NCI-H128 (cell line): ENCODE measurements at regions not wholly inside any gene's neighbourhood (a gene's known extent, or its start where the extent isn't known, plus 50 kb on each side); places are given as distances from the start of the nearest gene placed in this dataset.
A peak's percentile ranks its signal among the peaks of the same experiment; 100 is the strongest.

Experiments
- DNase-seq: peaks from one replicate; lab custom pipeline; 2025; ENCODE audit not compliant: unreplicated experiment; lab: John Stamatoyannopoulos, UW

GRCh38 chr4:24637173-24637572, 52.8 kb upstream of the DHX15 start:
- no peak for DNase-seq

- no peak for DNase-seq
These were observed 54.1 kb upstream of the DHX15 start for GRCh38 chr4:24638396-24638875.

- DNase-seq: no peak
These were observed 55.4 kb upstream of the DHX15 start for GRCh38 chr4:24639714-24640113.

GRCh38 chr4:24640366-24640765, 56.0 kb upstream of the DHX15 start:
- no peak for DNase-seq

- no peak for DNase-seq
These were observed 58.7 kb upstream of the DHX15 start for GRCh38 chr4:24642981-24643547.

GRCh38 chr4:24643774-24644520, 59.6 kb upstream of the DHX15 start:
- no peak for DNase-seq

DNA sequence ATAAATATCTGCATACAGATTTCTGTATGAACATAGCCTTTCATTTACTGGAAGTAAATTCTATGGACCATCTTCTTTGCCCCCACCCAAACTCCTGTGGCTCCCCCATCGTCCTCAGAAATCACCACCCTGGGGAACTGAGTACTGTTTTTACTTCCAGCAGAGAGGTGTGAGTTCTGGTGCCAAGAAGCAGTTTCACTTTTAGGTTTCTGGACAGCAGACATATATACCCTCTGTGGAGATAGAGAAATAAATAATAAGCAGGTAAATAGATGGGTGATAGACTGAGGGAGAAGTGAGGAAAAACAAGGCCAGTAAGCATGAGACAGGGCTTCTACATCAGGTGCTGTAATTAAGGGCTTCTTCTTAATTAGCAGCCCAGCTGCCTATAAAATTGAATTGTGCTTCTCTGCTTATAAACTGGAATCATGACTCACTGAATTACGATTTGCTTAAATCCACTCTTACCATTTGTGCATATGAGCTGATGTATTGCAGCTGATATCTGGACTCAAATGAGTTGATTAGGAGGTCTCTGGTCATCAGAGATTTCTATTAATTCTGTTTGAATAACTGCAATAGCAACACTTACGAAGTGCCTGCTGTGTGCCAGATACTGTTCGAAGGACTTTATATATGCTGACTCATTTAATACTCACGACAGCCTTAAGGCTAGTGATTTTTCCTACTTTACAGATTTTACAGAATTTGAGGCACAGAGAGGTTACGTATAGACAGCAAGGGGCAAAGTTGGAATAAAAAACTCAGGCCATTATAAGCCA, 60.8 kb upstream of the DHX15 start:
- no peak for DNase-seq

GRCh38 chr4:24645765-24646550, 61.6 kb upstream of the DHX15 start:
- DNase-seq: no peak

DNA sequence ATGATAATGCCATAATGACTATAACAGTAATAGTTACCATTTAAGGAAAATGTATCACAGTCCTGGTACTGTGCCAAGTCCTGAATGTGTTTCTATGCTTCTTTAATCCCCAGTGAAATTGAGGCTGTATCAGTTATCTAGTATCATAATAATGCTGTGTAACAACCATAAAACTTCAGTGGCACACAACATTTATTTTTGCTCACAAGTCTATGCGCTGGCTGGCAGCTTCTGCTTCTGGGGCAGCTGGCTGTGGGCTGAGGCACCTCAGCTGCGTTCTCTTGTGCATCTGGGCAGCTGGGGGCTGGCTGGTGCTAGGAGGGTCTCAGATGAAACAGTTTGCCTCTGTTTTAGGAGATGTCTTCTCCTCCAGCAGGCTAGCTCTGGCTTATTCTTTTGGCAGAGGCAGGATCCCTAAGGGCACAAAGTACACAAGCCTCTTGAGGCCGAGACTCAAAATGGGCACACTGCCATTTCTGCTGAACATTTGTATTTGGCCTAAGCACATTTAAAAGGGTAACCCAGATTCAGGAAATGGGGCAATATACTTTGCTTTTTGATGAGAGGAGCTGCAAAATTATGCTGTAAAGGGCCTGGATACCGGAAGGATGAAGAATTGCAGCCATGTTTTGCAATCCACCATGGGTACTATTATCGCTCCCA, 62.6 kb upstream of the DHX15 start:
- DNase-seq: no peak

- no peak for DNase-seq
These were observed 66.7 kb upstream of the DHX15 start for GRCh38 chr4:24650849-24651640.

DNA sequence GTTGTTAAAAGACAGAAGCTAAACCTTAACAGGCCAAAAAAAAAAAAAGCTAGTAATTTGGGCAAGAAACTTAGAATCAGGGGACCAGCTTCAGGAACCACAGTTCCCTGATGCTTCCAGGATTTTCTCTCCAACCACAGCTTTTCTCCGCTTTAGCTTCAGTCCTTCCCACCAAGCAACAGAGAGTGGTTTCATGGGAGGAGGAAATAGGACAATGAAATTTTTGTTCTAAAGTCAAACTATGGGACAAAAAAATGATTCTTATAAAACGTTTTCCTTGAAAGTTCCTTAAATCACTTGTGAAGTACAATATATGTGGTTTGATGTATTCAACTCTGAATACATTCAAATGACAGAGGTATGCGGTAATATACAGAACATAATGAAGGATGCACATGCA, 71.0 kb upstream of the DHX15 start:
- DNase-seq: no peak

DNA sequence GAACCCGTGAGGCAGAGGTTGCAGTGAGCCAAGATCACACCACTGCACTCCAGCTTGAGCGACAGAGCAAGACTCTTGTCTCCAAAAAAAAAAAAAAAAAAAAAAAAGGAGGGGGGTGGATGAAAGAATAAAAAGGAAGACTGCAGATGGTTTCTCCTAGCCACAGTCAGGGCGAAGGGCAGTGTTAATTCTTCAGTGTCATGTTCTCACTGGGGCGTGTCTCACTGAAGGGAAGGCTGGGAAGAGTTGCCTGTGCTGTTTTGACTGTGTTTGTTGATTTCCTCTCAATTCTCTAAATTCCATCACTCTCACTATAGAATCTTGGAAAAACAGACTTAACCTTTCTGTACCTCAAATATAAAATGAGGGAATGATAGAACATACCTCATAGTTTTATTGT, 71.6 kb upstream of the DHX15 start:
- no peak for DNase-seq

DNA sequence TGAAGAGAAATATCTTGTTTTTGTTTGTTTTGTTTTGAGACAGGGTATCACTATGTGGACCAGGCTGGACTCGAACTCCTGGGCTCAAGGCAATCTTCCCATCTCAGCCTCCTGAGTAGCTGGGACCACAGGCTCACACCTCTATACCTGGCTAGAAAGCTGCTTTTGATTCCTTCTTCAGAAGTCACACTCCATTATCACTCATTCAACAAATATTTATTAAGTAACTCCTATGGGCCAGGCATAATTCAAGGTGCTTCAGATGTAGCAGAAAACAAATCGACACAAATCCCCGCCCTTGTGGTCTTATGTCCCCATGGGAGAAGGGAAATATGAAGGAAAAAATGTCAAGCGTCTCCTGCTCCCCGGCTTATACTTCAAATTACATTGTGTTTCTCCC, 72.6 kb upstream of the DHX15 start:
- DNase-seq: no peak

- DNase-seq: peak; percentile 20
These were observed 73.6 kb upstream of the DHX15 start for GRCh38 chr4:24657768-24658617.

- DNase-seq: no peak
These were observed 75.0 kb upstream of the DHX15 start for GRCh38 chr4:24659241-24659961.

- no peak for DNase-seq
These were observed 77.7 kb upstream of the DHX15 start for GRCh38 chr4:24662056-24662455.

DNA sequence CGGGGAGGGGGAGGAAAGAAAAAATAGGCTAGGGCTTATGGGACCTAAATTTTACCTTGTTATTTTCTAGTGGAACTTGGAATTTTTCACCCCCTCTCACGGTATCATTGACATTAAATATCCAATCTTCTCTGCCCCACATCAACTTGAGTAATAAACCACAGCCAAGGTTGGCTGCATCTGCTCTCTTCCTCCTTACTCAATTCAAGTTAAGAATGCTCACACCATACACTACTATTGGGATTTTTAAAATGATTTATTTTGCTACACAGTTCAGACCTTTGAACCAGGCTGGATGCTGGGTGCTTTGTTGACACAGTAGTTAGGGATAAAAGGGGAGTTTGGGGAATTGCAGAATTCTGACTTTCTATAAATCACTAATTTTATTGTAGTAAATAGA, 78.2 kb upstream of the DHX15 start:
- no peak for DNase-seq

DNA sequence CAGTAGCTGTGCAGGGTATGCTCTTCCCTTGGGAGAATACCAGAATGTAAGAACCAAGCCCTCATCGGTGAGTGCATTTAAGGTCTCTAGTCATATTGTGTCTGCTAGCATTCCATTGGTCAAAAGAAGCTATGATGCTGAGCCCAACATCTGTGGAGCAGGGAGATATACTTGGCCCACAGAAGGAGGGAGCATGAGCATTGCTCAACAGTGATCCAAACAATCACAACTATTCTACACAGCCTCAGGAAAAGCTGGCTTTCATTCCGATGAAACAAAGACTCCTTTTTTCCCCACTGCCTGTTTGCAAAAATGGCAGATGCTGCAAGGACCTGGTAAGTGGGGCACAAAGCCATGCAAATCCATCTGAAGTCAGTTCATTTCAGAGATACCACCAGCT, 80.6 kb upstream of the DHX15 start:
- DNase-seq: no peak
